GM12878 (cell line): ENCODE measurements at regions not wholly inside any gene's neighbourhood (a gene's known extent, or its start where the extent isn't known, plus 50 kb on each side); places are given as distances from the start of the nearest gene placed in this dataset.

Experiments used
- ATAC-seq: fragments of 200-7000 bp; cut with Tn5 transposase; 3 replicates; pipeline ENCODE4 v1.9.1; 2020; ENCODE audit warnings: mild to moderate bottlenecking, moderate library complexity
- BruUV-seq: library from RNA; stranded (reverse); fragments of 400-500 nt; replicated peaks from 2 replicates; lab custom pipeline; 2021; lab: Mats Ljungman, UMichigan
- CTCF ChIA-PET: fragments of 300-600 bp; sonication (Branson Sonifier 250); formaldehyde crosslinking; extraction: SDS; loops from one replicate; lab custom pipeline; 2021; ENCODE audit warnings: inconsistent platforms; lab: Yijun Ruan, JAX
- POLR2A ChIA-PET: fragments of 350-600 bp; formaldehyde crosslinking; extraction: SDS; loops from one replicate; lab custom pipeline; 2021; ENCODE audit warnings: inconsistent platforms; lab: Charles Lee
- RAD21 ChIA-PET: fragments of 300-600 bp; sonication (Branson Sonifier 250); formaldehyde crosslinking; loops from one replicate; lab custom pipeline; 2023; ENCODE audit warnings: antibody characterized with exemption; ENCODE audit not compliant: unreplicated experiment; lab: Charles Lee
- SMC1A ChIA-PET: fragments of 300-600 bp; sonication (Branson Sonifier 250); formaldehyde crosslinking; loops from one replicate; lab custom pipeline; 2023; ENCODE audit not compliant: unreplicated experiment, uncharacterized antibody; lab: Charles Lee
- DNase-seq: peaks from one replicate; pipeline ENCODE4 v3.0.0-alpha.2; 2011; ENCODE audit warnings: low read depth, low spot score
- FAIRE-seq: peaks from 3 replicates; lab custom pipeline; 2011; peaks lifted over from hg19 to GRCh38; lab: Jason Lieb, UNC
- H2AFZ ChIP-seq: 2 replicates; pipeline ENCODE4 v1.6.0; 2011; ENCODE audit warnings: low read depth, low read length, control low read depth; ENCODE audit not compliant: control insufficient read depth
- H3K27ac ChIP-seq: 2 replicates; pipeline ENCODE4 v1.5.1; 2011; ENCODE audit warnings: control low read depth; ENCODE audit not compliant: control insufficient read depth, insufficient read depth
- H3K27me3 ChIP-seq, 2 experiments: replicated peaks in 1 of 2; 2 replicates each; pipeline versions ENCODE4 v1.6.0 to v1.6.1; 2011; ENCODE audit warnings: low read length in 1 of 2; ENCODE audit not compliant: control insufficient read depth in 2 of 2, insufficient read depth in 2 of 2
- H3K36me3 ChIP-seq, 2 experiments: 2 replicates each; pipeline ENCODE4 v1.5.1; 2011; ENCODE audit warnings: low read length in 1 of 2; ENCODE audit not compliant: control insufficient read depth in 2 of 2, insufficient read depth in 2 of 2
- H3K4me1 ChIP-seq: 2 replicates; pipeline ENCODE4 v1.6.1; 2011; ENCODE audit warnings: mild to moderate bottlenecking, low read length, moderate library complexity, mixed read lengths; ENCODE audit not compliant: control insufficient read depth, insufficient read depth
- H3K4me2 ChIP-seq: 2 replicates; pipeline ENCODE4 v1.6.0; 2011; ENCODE audit warnings: control low read depth; ENCODE audit not compliant: control insufficient read depth, insufficient read depth
- H3K4me3 ChIP-seq: fragments of 200-600 bp; sonication (generic); 2 replicates; pipeline ENCODE4 v1.5.1; 2016
- H3K79me2 ChIP-seq: 2 replicates; pipeline ENCODE4 v1.6.0; 2011; ENCODE audit warnings: low read length; ENCODE audit not compliant: control insufficient read depth, insufficient read depth
- H3K9ac ChIP-seq: 2 replicates; pipeline ENCODE4 v1.8.0; 2011; ENCODE audit warnings: low read length, control low read depth, mixed read lengths; ENCODE audit not compliant: control insufficient read depth, insufficient read depth
- H3K9me3 ChIP-seq: replicated peaks from 3 replicates; pipeline ENCODE4 v1.5.1; 2011; ENCODE audit warnings: mild to moderate bottlenecking, low read length; ENCODE audit not compliant: control insufficient read depth, insufficient read depth
- H4K20me1 ChIP-seq: 2 replicates; pipeline ENCODE4 v1.6.0; 2011; ENCODE audit not compliant: control insufficient read depth, insufficient read depth
- BHLHE40 ChIP-seq, 2 experiments: fragments of 450-650 bp in 1 of 2; IDR thresholded peaks; 2 replicates each; pipeline ENCODE4 v1.6.1; 2011 to 2017; ENCODE audit warnings: low read depth in 2 of 2, borderline replicate concordance in 1 of 2, improper control_type of control experiment in 1 of 2, low read length in 1 of 2, mild to moderate bottlenecking in 1 of 2
- CEBPB ChIP-seq, 2 experiments: fragments of 150-350 bp in 1 of 2; IDR thresholded peaks; 2 replicates each; pipeline ENCODE4 v1.6.1; 2012 to 2014; ENCODE audit warnings: low read depth in 2 of 2, low read length in 2 of 2, borderline replicate concordance in 1 of 2, inconsistent platforms in 1 of 2
- CHD1 ChIP-seq: IDR thresholded peaks from 2 replicates; pipeline ENCODE4 v1.6.1; 2012; ENCODE audit warnings: low read depth, low read length, improper control_type of control experiment
- CREB1 ChIP-seq: IDR thresholded peaks from 2 replicates; pipeline ENCODE4 v1.6.1; 2012; ENCODE audit warnings: low read depth, mild to moderate bottlenecking, inconsistent platforms
- EED ChIP-seq: sonication (generic); IDR thresholded peaks from 2 replicates; pipeline ENCODE4 v1.6.1; 2016; ENCODE audit warnings: antibody characterized with exemption, low read depth
- LARP7 ChIP-seq: fragments of 450-650 bp; IDR thresholded peaks from 2 replicates; pipeline ENCODE4 v1.6.1; 2017; ENCODE audit warnings: mild to moderate bottlenecking
- NR2C1 ChIP-seq: fragments of 450-650 bp; IDR thresholded peaks from 2 replicates; pipeline ENCODE4 v1.6.1; 2017; ENCODE audit warnings: antibody characterized with exemption, mild to moderate bottlenecking, moderate library complexity
- NRF1 ChIP-seq: conservative IDR thresholded peaks from 2 replicates; pipeline ENCODE4 v1.6.1; 2011; ENCODE audit warnings: mild to moderate bottlenecking, low read depth, low read length, improper control_type of control experiment
- PAX5 ChIP-seq: IDR thresholded peaks from 2 replicates; pipeline ENCODE4 v1.6.1; 2011; ENCODE audit warnings: low read depth, low read length, borderline replicate concordance
- POLR2AphosphoS5 ChIP-seq: IDR thresholded peaks from 2 replicates; pipeline ENCODE4 v1.6.1; 2011; ENCODE audit warnings: mild to moderate bottlenecking, low read length, inconsistent platforms
- SMARCA5 ChIP-seq: fragments of 450-650 bp; IDR thresholded peaks from 2 replicates; pipeline ENCODE4 v1.6.1; 2017; ENCODE audit warnings: mild to moderate bottlenecking
- SP1 ChIP-seq: IDR thresholded peaks from one replicate; pipeline ENCODE4 v1.6.1; 2011; ENCODE audit warnings: low read depth, low read length
- STAT1 ChIP-seq: fragments of 450-650 bp; conservative IDR thresholded peaks from 2 replicates; pipeline ENCODE4 v1.6.1; 2014; ENCODE audit warnings: antibody characterized with exemption, mild to moderate bottlenecking
- SUPT20H ChIP-seq: IDR thresholded peaks from 2 replicates; pipeline ENCODE4 v1.6.1; 2011; ENCODE audit warnings: low read depth, mild to moderate bottlenecking, low read length, moderate library complexity, borderline replicate concordance; ENCODE audit not compliant: control insufficient read depth
- ZZZ3 ChIP-seq: IDR thresholded peaks from 2 replicates; pipeline ENCODE4 v1.6.1; 2011; ENCODE audit warnings: low read depth; ENCODE audit not compliant: control insufficient read depth, insufficient read length
- WGBS: methylation state at CpG from one replicate; pipeline ENCODE4 v1.1.6; 2016; ENCODE audit warnings: low lambda C conversion rate; ENCODE audit not compliant: insufficient replicate concordance, insufficient coverage; ENCODE audit errors: missing lambda C conversion rate; 5-methylcytosine and 5-hydroxymethylcytosine counted together
- in situ Hi-C: fragments of 300-500 bp; cut with MboI; formaldehyde crosslinking; loops from 9 replicates; pipeline ENCODE4 v1.14.3; 2018; ENCODE audit warnings: mixed read lengths
- intact Hi-C: fragments of 100-400 bp; cut with micrococcal nuclease; formaldehyde crosslinking; loops from one replicate; pipeline ENCODE4 v1.14.2; 2022; ENCODE audit not compliant: unreplicated experiment
- TF ChIP-seq, protein P1 (sequence below): IDR thresholded peaks from 2 replicates; pipeline ENCODE4 v1.6.1; 2011; ENCODE audit warnings: mild to moderate bottlenecking, low read depth, low read length, moderate library complexity; ENCODE audit not compliant: insufficient replicate concordance
- TF ChIP-seq, protein P2 (sequence below): fragments of 450-650 bp; IDR thresholded peaks from 2 replicates; pipeline ENCODE4 v1.6.1; 2017; ENCODE audit warnings: mild to moderate bottlenecking

DNA sequence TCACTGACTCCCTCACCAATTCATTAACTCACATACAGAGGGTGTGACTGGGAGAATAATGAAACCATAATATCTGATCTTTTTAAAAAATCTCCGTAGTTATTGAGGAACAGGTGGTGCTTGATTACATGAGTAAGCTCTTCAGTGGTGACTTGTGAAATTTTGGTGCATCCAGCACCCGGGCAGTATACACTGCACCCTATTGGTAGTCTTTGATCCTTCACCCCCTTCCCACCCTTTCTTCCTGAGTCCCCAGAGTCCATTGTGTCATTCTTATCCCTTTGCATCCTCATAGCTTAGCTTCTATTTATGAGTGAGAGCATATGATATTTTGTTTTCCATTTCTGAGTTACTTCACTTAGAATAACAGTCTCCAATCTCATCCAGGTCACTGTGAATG lies 1143.8 kb downstream of the PCDH19 start:
- Histone ChIP-seq H3K27me3 (no peaks in the 10 kb centered on the region), H3K4me1 (no peaks in the 10 kb centered on the region), H3K79me2 (no peaks in the 10 kb centered on the region), H3K9ac (no peak overlapping the region), H2AFZ (no peak overlapping the region), H3K4me2 (no peak overlapping the region), H4K20me1 (no peaks in the 10 kb centered on the region), H3K9me3 (no peaks in the 10 kb centered on the region), H3K27ac (no peak overlapping the region), H3K4me3 (no peak overlapping the region), H3K36me3 (no peaks in the 10 kb centered on the region)
- ChIA-PET RAD21 (no interaction called here), POLR2A (no interaction called here), CTCF (interaction anchor here (0.5 kb wide), 1 partner anchor 1337 kb away, joined by 3 read pairs; no protein-coding TSS in a partner anchor), SMC1A (no interaction called here)
- DNase-seq (no peak), FAIRE-seq (no peak), ATAC-seq (no peak)
- WGBS = 50% methylated on average over 2 of the region's 2 CpGs
- in situ Hi-C loops = no loop called here
- no peak for TF ChIP-seq CEBPB (IDR thresholded peaks at IDR 0.05; ENCODE audit: borderline replicate concordance in 1 of 2, low read depth in 2 of 2, low read length in 2 of 2)
- TF ChIP-seq, protein P1, sequence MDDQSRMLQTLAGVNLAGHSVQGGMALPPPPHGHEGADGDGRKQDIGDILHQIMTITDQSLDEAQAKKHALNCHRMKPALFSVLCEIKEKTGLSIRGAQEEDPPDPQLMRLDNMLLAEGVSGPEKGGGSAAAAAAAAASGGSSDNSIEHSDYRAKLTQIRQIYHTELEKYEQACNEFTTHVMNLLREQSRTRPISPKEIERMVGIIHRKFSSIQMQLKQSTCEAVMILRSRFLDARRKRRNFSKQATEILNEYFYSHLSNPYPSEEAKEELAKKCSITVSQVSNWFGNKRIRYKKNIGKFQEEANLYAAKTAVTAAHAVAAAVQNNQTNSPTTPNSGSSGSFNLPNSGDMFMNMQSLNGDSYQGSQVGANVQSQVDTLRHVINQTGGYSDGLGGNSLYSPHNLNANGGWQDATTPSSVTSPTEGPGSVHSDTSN = no peak
- no peak for TF ChIP-seq EED
- TF ChIP-seq STAT1 = no peak
- TF ChIP-seq SUPT20H = no peak
- TF ChIP-seq BHLHE40 (IDR thresholded peaks at IDR 0.05; ENCODE audit: borderline replicate concordance in 1 of 2, low read depth in 2 of 2, low read length in 1 of 2) = no peak
- no peak for TF ChIP-seq NRF1
- TF ChIP-seq NR2C1 = no peak
- TF ChIP-seq, protein P2, sequence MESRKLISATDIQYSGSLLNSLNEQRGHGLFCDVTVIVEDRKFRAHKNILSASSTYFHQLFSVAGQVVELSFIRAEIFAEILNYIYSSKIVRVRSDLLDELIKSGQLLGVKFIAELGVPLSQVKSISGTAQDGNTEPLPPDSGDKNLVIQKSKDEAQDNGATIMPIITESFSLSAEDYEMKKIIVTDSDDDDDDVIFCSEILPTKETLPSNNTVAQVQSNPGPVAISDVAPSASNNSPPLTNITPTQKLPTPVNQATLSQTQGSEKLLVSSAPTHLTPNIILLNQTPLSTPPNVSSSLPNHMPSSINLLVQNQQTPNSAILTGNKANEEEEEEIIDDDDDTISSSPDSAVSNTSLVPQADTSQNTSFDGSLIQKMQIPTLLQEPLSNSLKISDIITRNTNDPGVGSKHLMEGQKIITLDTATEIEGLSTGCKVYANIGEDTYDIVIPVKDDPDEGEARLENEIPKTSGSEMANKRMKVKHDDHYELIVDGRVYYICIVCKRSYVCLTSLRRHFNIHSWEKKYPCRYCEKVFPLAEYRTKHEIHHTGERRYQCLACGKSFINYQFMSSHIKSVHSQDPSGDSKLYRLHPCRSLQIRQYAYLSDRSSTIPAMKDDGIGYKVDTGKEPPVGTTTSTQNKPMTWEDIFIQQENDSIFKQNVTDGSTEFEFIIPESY = no peak
- TF ChIP-seq POLR2AphosphoS5 = no peak
- no peak for TF ChIP-seq PAX5
- TF ChIP-seq ZZZ3 = no peak
- no peak for TF ChIP-seq CHD1
- TF ChIP-seq SP1 = no peak
- TF ChIP-seq LARP7 = no peak
- no peak for TF ChIP-seq CREB1
- TF ChIP-seq SMARCA5 = no peak
- BruUV-seq = no TSS peak
- intact Hi-C loops = no loop called here
